NCI-H1436 (cell line): ENCODE measurements at regions not wholly inside any gene's neighbourhood (a gene's known extent, or its start where the extent isn't known, plus 50 kb on each side); places are given as distances from the start of the nearest gene placed in this dataset.

Experiments
- DNase-seq: peaks from one replicate; lab custom pipeline; 2025; lab: John Stamatoyannopoulos, UW

GRCh38 chr12:89954259-89954658 lies 245.6 kb upstream of the ATP2B1 start:
- no peak for DNase-seq

- no peak for DNase-seq
Observed at GRCh38 chr12:89951694-89952060, 243.0 kb upstream of the ATP2B1 start.

- no peak for DNase-seq
Observed at GRCh38 chr12:89951050-89951693, 242.5 kb upstream of the ATP2B1 start.

- no peak for DNase-seq
Observed at GRCh38 chr12:89950421-89950820, 241.8 kb upstream of the ATP2B1 start.

- DNase-seq: peak; percentile 19
Observed at GRCh38 chr12:89949457-89950195, 241.0 kb upstream of the ATP2B1 start.

- DNase-seq: no peak
Observed at GRCh38 chr12:89948271-89949175, 239.9 kb upstream of the ATP2B1 start.

GRCh38 chr12:89947437-89948270 lies 239.0 kb upstream of the ATP2B1 start:
- no peak for DNase-seq

GRCh38 chr12:89946518-89947135 lies 238.0 kb upstream of the ATP2B1 start:
- no peak for DNase-seq

- no peak for DNase-seq
Observed at GRCh38 chr12:89945123-89945522, 236.5 kb upstream of the ATP2B1 start.

- DNase-seq: no peak
Observed at GRCh38 chr12:89943463-89943862, 234.8 kb upstream of the ATP2B1 start.

- no peak for DNase-seq
Observed at GRCh38 chr12:89941436-89941835, 232.8 kb upstream of the ATP2B1 start.

GRCh38 chr12:89939522-89940215 lies 231.0 kb upstream of the ATP2B1 start:
- DNase-seq: no peak

- no peak for DNase-seq
Observed at GRCh38 chr12:89936631-89937030, 228.0 kb upstream of the ATP2B1 start.

- no peak for DNase-seq
Observed at GRCh38 chr12:89935850-89936249, 227.2 kb upstream of the ATP2B1 start.

- DNase-seq: no peak
Observed at GRCh38 chr12:89933911-89934310, 225.3 kb upstream of the ATP2B1 start.

- peak; percentile 41 for DNase-seq
Observed at GRCh38 chr12:89932954-89933353, 224.3 kb upstream of the ATP2B1 start.

GRCh38 chr12:89928467-89928866 lies 219.8 kb upstream of the ATP2B1 start:
- no peak for DNase-seq

- no peak for DNase-seq
Observed at GRCh38 chr12:89927226-89927698, 218.6 kb upstream of the ATP2B1 start.

GRCh38 chr12:89924191-89924590 lies 215.6 kb upstream of the ATP2B1 start:
- DNase-seq: no peak

GRCh38 chr12:89923091-89923490 lies 214.5 kb upstream of the ATP2B1 start:
- no peak for DNase-seq

GRCh38 chr12:89920866-89921265 lies 212.2 kb upstream of the ATP2B1 start:
- DNase-seq: no peak
